ENCODE measurements at regions not wholly inside any gene's neighbourhood (a gene's known extent, or its start where the extent isn't known, plus 50 kb on each side); places are given as distances from the start of the nearest gene placed in this dataset.

- FAIRE-seq (no peak), ATAC-seq (no peak), DNase-seq (ENCODE audit: extremely low read depth in 1 of 4, low spot score in 3 of 4) (no peak)
- no peaks in the 10 kb centered on the region for H3K9me1 ChIP-seq (ENCODE audit: control insufficient read depth, insufficient read depth, low read length)
- no peaks in the 10 kb centered on the region for H3K4me1 ChIP-seq (replicated peaks in 1 of 2; ENCODE audit: control insufficient read depth in 2 of 2, insufficient read depth in 2 of 2, low read length in 2 of 2)
- in situ Hi-C loops (cut with MboI) = no loop called here
- H3K4me2 ChIP-seq (ENCODE audit: insufficient read depth, low read length) = no peak overlapping the region
- H2AFZ ChIP-seq (ENCODE audit: low read depth, low read length) = no peak overlapping the region
- no peaks in the 10 kb centered on the region for H3K79me2 ChIP-seq (ENCODE audit: control insufficient read depth, insufficient read depth, low read length)
- POLR2A ChIA-PET = no interaction called here
- no peak overlapping the region for H3K4me3 ChIP-seq
- H3K9me3 ChIP-seq (replicated peaks; ENCODE audit: control insufficient read depth, insufficient read depth, low read depth, low read length) = no peaks in the 10 kb centered on the region
- 0% methylated on average over 1 of the region's 1 CpG for WGBS (ENCODE audit: insufficient coverage, low coverage, missing lambda C conversion rate)
- no TSS peak for BruUV-seq (replicated peaks)
- TF ChIP-seq RHOXF2B (CRISPR knock-in tag; conservative IDR thresholded peaks at IDR 0.05) (no peak), RBM14 (IDR thresholded peaks at IDR 0.05; ENCODE audit: borderline replicate concordance, insufficient read depth, low read depth, low read length) (no peak), TCFL5 (CRISPR knock-in tag; conservative IDR thresholded peaks at IDR 0.05) (no peak), ZNF3 (CRISPR knock-in tag; IDR thresholded peaks at IDR 0.05) (no peak), ATF4 (CRISPR knock-in tag; IDR thresholded peaks at IDR 0.05) (no peak), NEUROD1 (IDR thresholded peaks at IDR 0.05; ENCODE audit: borderline replicate concordance, low read depth, low read length, partially characterized antibody) (no peak), SMARCB1 (IDR thresholded peaks at IDR 0.05; ENCODE audit: insufficient read length, low read depth) (no peak), CEBPB (tag; IDR thresholded peaks at IDR 0.05) (no peak), CSDE1 (IDR thresholded peaks at IDR 0.05) (no peak), ARID4B (CRISPR knock-in tag; IDR thresholded peaks at IDR 0.05) (no peak), NR3C1 (CRISPR knock-in tag; IDR thresholded peaks at IDR 0.05) (no peak), FOXM1 (IDR thresholded peaks at IDR 0.05; ENCODE audit: low read depth) (no peak), FOXM1 (CRISPR knock-in tag; IDR thresholded peaks at IDR 0.05; ENCODE audit: low read depth) (no peak)
- TF ChIP-seq, protein P1, sequence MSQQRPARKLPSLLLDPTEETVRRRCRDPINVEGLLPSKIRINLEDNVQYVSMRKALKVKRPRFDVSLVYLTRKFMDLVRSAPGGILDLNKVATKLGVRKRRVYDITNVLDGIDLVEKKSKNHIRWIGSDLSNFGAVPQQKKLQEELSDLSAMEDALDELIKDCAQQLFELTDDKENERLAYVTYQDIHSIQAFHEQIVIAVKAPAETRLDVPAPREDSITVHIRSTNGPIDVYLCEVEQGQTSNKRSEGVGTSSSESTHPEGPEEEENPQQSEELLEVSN (IDR thresholded peaks at IDR 0.05; ENCODE audit: borderline replicate concordance in 1 of 2, extremely low read depth in 1 of 2, insufficient read depth in 1 of 2, insufficient read length in 1 of 2, low read depth in 1 of 2, low read length in 1 of 2, poor library complexity in 1 of 2, severe bottlenecking in 1 of 2) = no peak
- TF ChIP-seq, protein P2, sequence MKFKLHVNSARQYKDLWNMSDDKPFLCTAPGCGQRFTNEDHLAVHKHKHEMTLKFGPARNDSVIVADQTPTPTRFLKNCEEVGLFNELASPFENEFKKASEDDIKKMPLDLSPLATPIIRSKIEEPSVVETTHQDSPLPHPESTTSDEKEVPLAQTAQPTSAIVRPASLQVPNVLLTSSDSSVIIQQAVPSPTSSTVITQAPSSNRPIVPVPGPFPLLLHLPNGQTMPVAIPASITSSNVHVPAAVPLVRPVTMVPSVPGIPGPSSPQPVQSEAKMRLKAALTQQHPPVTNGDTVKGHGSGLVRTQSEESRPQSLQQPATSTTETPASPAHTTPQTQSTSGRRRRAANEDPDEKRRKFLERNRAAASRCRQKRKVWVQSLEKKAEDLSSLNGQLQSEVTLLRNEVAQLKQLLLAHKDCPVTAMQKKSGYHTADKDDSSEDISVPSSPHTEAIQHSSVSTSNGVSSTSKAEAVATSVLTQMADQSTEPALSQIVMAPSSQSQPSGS (CRISPR knock-in tag; IDR thresholded peaks at IDR 0.05) = no peak
- no peak overlapping the region for H3K9ac ChIP-seq (ENCODE audit: insufficient read depth in 1 of 2, low read depth in 2 of 2, low read length in 2 of 2)
- CTCF ChIA-PET (ENCODE audit: low intra/inter-chr PET ratio) = no interaction called here
- H4K20me1 ChIP-seq (replicated peaks; ENCODE audit: control insufficient read depth, insufficient read depth, low read length) = no peaks in the 10 kb centered on the region
- no peak overlapping the region for H3K27ac ChIP-seq (ENCODE audit: extremely low read depth, low read depth, low read length)
- H3K36me3 ChIP-seq (ENCODE audit: control insufficient read depth, insufficient read depth, low read length) = no peaks in the 10 kb centered on the region
- H3K27me3 ChIP-seq (ENCODE audit: control insufficient read depth in 2 of 2, insufficient read depth in 2 of 2, low read length in 2 of 2) = no peaks in the 10 kb centered on the region; a peak in 1 of 5 replicates
- intact Hi-C loops (cut with micrococcal nuclease) = no loop called here
Observed at GRCh38 chr4:24196785-24197184, 306.9 kb upstream of the PPARGC1A start.
